Right atrium auricular region (tissue), 2 donors: ENCODE measurements at regions not wholly inside any gene's neighbourhood (a gene's known extent, or its start where the extent isn't known, plus 50 kb on each side); places are given as distances from the start of the nearest gene placed in this dataset.

Source experiments
- DNase-seq: peaks from one replicate; pipeline ENCODE4 v3.0.0-alpha.2; 2019; ENCODE audit warnings: low spot score
- H3K27ac ChIP-seq, 2 donors: fragments of 200-600 bp; sonication (generic); 1 replicate in 1 of 2; 2 replicates in 1 of 2; pipeline ENCODE4 v1.5.1; 2016 to 2019
- H3K27me3 ChIP-seq, 2 donors: fragments of 200-600 bp; sonication (generic); one replicate each; pipeline versions ENCODE4 v1.5.1 to v1.6.0; 2017 to 2019
- H3K36me3 ChIP-seq: fragments of 200-600 bp; sonication (generic); one replicate; pipeline ENCODE4 v1.5.1; 2016
- H3K4me1 ChIP-seq, 2 donors: fragments of 200-600 bp; sonication (generic); one replicate each; pipeline versions ENCODE4 v1.5.1 to v1.6.0; 2017 to 2019
- H3K4me3 ChIP-seq, 2 donors: fragments of 200-600 bp; sonication (generic); 1 replicate in 1 of 2; 2 replicates in 1 of 2; pipeline ENCODE4 v1.5.1; 2017 to 2019; ENCODE audit warnings: mild to moderate bottlenecking in 1 of 2, moderate library complexity in 1 of 2
- H3K9me3 ChIP-seq, 2 donors: fragments of 200-600 bp; sonication (generic); one replicate each; pipeline ENCODE4 v1.5.1; 2019
- CTCF ChIP-seq, 2 donors: fragments of 200-600 bp; sonication (generic); IDR thresholded peaks; one replicate each; pipeline ENCODE4 v1.5.1; 2019; ENCODE audit warnings: antibody characterized with exemption in 2 of 2

DNA sequence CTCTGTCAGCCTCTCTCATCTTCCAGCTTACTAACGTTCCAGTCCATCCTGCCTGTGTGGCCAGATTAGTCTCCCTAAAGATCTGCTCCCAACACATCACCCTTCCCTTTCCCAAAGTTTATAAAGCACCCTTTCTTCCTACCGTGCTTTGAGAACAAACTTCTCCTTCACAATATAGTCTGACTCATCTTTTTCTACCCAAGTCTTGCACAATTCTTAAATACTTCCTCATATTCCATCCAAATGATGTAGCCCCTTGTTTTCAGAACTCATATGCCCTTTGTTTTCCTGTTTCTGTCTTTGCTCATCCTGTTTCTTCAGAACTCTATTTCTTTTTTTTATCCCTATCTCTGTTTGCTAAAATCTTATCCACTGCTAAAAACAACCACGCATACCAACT lies 326.8 kb downstream of the MFSD1 start:
- no peaks in the 10 kb centered on the region for H3K9me3 ChIP-seq
- no peaks in the 10 kb centered on the region for H3K27me3 ChIP-seq
- no peak for DNase-seq
- no peak overlapping the region for H3K4me3 ChIP-seq
- H3K36me3 ChIP-seq: no peaks in the 10 kb centered on the region
- no peaks in the 10 kb centered on the region for H3K4me1 ChIP-seq
- TF ChIP-seq CTCF (IDR thresholded peaks at IDR 0.05): no peak
- H3K27ac ChIP-seq: no peak overlapping the region

GRCh38 chr3:159130108-159130507 lies 328.3 kb downstream of the MFSD1 start:
- no peaks in the 10 kb centered on the region for H3K4me1 ChIP-seq
- TF ChIP-seq CTCF (IDR thresholded peaks at IDR 0.05): no peak
- H3K27me3 ChIP-seq: no peaks in the 10 kb centered on the region
- no peaks in the 10 kb centered on the region for H3K36me3 ChIP-seq
- no peak overlapping the region for H3K27ac ChIP-seq
- no peaks in the 10 kb centered on the region for H3K9me3 ChIP-seq
- H3K4me3 ChIP-seq: no peak overlapping the region
- no peak for DNase-seq

DNA sequence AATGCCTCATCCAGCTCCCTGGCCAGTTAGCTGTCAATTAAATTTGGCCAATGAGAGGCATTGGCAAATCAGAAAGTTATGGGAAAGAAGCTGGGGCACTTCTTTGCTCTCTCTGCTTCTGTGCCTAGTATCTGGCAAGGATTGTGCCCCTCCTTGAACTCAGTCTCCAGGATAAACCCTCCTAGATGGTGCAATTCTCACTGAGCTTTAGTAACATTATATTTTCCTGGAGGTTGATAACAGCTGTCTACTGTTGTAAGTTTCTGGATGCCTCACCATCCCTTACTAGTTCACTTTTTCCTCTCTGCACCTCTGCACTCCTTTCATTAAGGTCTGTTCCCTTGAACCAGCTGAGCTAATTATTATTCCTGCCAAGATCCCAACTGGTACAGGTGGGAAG lies 329.5 kb downstream of the MFSD1 start:
- Histone ChIP-seq H3K27me3 (no peaks in the 10 kb centered on the region), H3K4me1 (no peaks in the 10 kb centered on the region), H3K27ac (no peak overlapping the region), H3K36me3 (no peaks in the 10 kb centered on the region), H3K9me3 (no peaks in the 10 kb centered on the region), H3K4me3 (no peak overlapping the region)
- no peak for TF ChIP-seq CTCF (IDR thresholded peaks at IDR 0.05)
- DNase-seq: no peak

DNA sequence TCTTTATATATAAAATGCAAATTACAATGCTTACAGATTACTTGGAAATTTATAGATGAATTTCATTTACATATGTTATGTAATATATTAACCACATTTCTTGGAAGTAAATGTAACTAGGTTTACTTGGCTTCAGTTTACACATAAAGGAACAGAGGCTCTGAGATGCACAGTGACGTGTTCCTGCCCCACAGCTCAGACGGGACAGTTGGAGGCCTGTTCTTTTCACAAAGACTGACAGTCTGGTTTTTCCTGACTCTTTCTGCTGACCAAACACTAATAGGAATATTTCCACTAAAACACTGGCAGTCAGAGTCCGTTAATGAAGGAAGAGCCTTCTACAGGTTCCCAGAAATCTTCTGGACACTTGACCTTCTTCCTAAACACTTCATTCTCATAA lies 336.1 kb downstream of the MFSD1 start:
- Histone ChIP-seq H3K4me1 (no peaks in the 10 kb centered on the region), H3K4me3 (no peak overlapping the region), H3K9me3 (no peaks in the 10 kb centered on the region), H3K27me3 (no peaks in the 10 kb centered on the region), H3K27ac (no peak overlapping the region), H3K36me3 (no peaks in the 10 kb centered on the region)
- TF ChIP-seq CTCF (IDR thresholded peaks at IDR 0.05): no peak
- no peak for DNase-seq

GRCh38 chr3:159139326-159139725 lies 337.5 kb downstream of the MFSD1 start:
- TF ChIP-seq CTCF (IDR thresholded peaks at IDR 0.05): no peak
- H3K27me3 ChIP-seq: no peaks in the 10 kb centered on the region
- H3K27ac ChIP-seq: no peak overlapping the region
- H3K4me3 ChIP-seq: no peak overlapping the region
- DNase-seq: no peak
- H3K4me1 ChIP-seq: no peaks in the 10 kb centered on the region
- H3K9me3 ChIP-seq: no peaks in the 10 kb centered on the region
- no peaks in the 10 kb centered on the region for H3K36me3 ChIP-seq

DNA sequence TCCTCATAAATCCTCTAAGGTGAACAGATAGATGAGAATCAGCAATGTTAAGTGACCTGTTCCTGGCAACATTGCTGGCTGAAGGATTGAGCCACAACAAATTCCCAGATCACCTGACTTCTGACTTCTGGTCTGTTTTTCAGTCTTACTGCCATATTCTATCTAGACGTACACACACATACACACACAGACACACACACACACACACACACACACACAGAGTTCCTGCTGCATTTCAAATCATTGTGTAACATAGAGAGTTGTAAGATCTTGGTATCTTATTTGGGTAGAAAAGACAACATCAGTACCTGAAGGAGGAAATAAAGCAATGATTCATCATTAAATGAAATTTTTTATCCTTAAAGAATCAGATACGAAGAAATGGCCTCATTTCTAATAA lies 342.6 kb downstream of the MFSD1 start:
- no peak for DNase-seq
- H3K36me3 ChIP-seq: no peaks in the 10 kb centered on the region

More for the DNA sequence above, 342.6 kb downstream of the MFSD1 start:
- Histone ChIP-seq H3K27ac (no peak overlapping the region), H3K27me3 (no peaks in the 10 kb centered on the region), H3K4me3 (no peak overlapping the region), H3K4me1 (no peaks in the 10 kb centered on the region), H3K9me3 (no peaks in the 10 kb centered on the region)
- no peak for TF ChIP-seq CTCF (IDR thresholded peaks at IDR 0.05)
